ENCODE measurements at regions not wholly inside any gene's neighbourhood (a gene's known extent, or its start where the extent isn't known, plus 50 kb on each side); places are given as distances from the start of the nearest gene placed in this dataset.

- Mint-ChIP-seq H3K4me1 (peaks cover 3% of the 10 kb centered on the region; the same call in 1 of the 2 replicates), H3K36me3 (peaks cover 24% of the 10 kb centered on the region), H3K27ac (no peak overlapping the region), H3K4me3 (no peak overlapping the region), H3K27me3 (ENCODE audit: low read depth) (peaks cover 3% of the 10 kb centered on the region; the same call in 1 of the 2 replicates), H3K9me3 (peaks cover 52% of the 10 kb centered on the region)
- CTCF ChIA-PET, result no interaction called here
- POLR2A ChIA-PET, result no interaction called here
- no peak for ATAC-seq
- DNase-seq (ENCODE audit: low spot score), result no peak
- no peak for TF ChIP-seq NFE2L1 (CRISPR knock-in tag; IDR thresholded peaks at IDR 0.05)
Measured at GRCh38 chr2:21358976-21359375, 235.2 kb downstream of the TDRD15 start.

- ATAC-seq, result no peak
- no peak overlapping the region for H3K27ac Mint-ChIP-seq
- H3K27me3 Mint-ChIP-seq (ENCODE audit: low read depth), result peaks cover 3% of the 10 kb centered on the region; the same call in 1 of the 2 replicates
- peaks cover 14% of the 10 kb centered on the region for H3K36me3 Mint-ChIP-seq
- peaks cover 2% of the 10 kb centered on the region; the same call in 1 of the 2 replicates for H3K4me1 Mint-ChIP-seq
- DNase-seq (ENCODE audit: low spot score), result no peak
- CTCF ChIA-PET, result no interaction called here
- no peak overlapping the region for H3K4me3 Mint-ChIP-seq
- POLR2A ChIA-PET, result no interaction called here
- H3K9me3 Mint-ChIP-seq, result peaks cover 32% of the 10 kb centered on the region
- TF ChIP-seq PRDM15 (CRISPR knock-in tag; IDR thresholded peaks at IDR 0.05) (no peak), PRRX2 (CRISPR knock-in tag; IDR thresholded peaks at IDR 0.05) (no peak), CDX4 (CRISPR knock-in tag; IDR thresholded peaks at IDR 0.05; ENCODE audit: borderline replicate concordance) (no peak), CREM (CRISPR knock-in tag; IDR thresholded peaks at IDR 0.05) (no peak), ZNF263 (CRISPR knock-in tag; IDR thresholded peaks at IDR 0.05; ENCODE audit: low read depth) (no peak), ZNF232 (CRISPR knock-in tag; IDR thresholded peaks at IDR 0.05) (no peak), ZMAT4 (CRISPR knock-in tag; IDR thresholded peaks at IDR 0.05) (no peak), ELF4 (CRISPR knock-in tag; IDR thresholded peaks at IDR 0.05; ENCODE audit: low read depth) (no peak), AFF4 (CRISPR knock-in tag; IDR thresholded peaks at IDR 0.05; ENCODE audit: borderline replicate concordance) (no peak), E2F1 (CRISPR knock-in tag; IDR thresholded peaks at IDR 0.05) (no peak), ZNF416 (CRISPR knock-in tag; IDR thresholded peaks at IDR 0.05) (no peak), ATF6 (CRISPR knock-in tag; IDR thresholded peaks at IDR 0.05) (no peak), NR1H2 (CRISPR knock-in tag; IDR thresholded peaks at IDR 0.05) (no peak), ZNF512 (CRISPR knock-in tag; IDR thresholded peaks at IDR 0.05; ENCODE audit: borderline replicate concordance) (no peak), ERG (CRISPR knock-in tag; IDR thresholded peaks at IDR 0.05) (no peak), JAZF1 (CRISPR knock-in tag; IDR thresholded peaks at IDR 0.05) (no peak), GRHL2 (CRISPR knock-in tag; IDR thresholded peaks at IDR 0.05; ENCODE audit: insufficient replicate concordance, severe bottlenecking) (no peak)
Measured at GRCh38 chr2:21361384-21361783, 237.6 kb downstream of the TDRD15 start.

Measured in WTC11 (cell line).